AG04449 (cell line): ENCODE measurements at regions not wholly inside any gene's neighbourhood (a gene's known extent, or its start where the extent isn't known, plus 50 kb on each side); places are given as distances from the start of the nearest gene placed in this dataset.
"Not testable (repeated sequence)": the region's sequence is repeated elsewhere in the genome, so short reads cannot be mapped to it uniquely, and the experiment has no call there.

ENCODE experiments used
- CTCF ChIA-PET: fragments of 350-600 bp; formaldehyde crosslinking; extraction: SDS; loops from one replicate; lab custom pipeline; 2021; ENCODE audit warnings: antibody characterized with exemption; lab: Yijun Ruan, JAX
- POLR2A ChIA-PET: fragments of 400-600, 350-600 bp; formaldehyde crosslinking; extraction: SDS; loops from one replicate; lab custom pipeline; 2020; ENCODE audit warnings: antibody characterized with exemption, inconsistent platforms; lab: Yijun Ruan, JAX
- DNase-seq: peaks from one replicate; pipeline ENCODE4 v3.0.0-alpha.2; 2010; ENCODE audit warnings: low read depth, low spot score
- H3K4me3 ChIP-seq: 2 replicates; pipeline ENCODE4 v1.5.1; 2011; ENCODE audit warnings: low read depth, mild to moderate bottlenecking, control low read depth, low read length
- CTCF ChIP-seq: IDR thresholded peaks from one replicate; pipeline ENCODE4 v1.5.1; 2011; ENCODE audit warnings: mild to moderate bottlenecking, moderate library complexity, low read length, control low read depth, inconsistent platforms; ENCODE audit not compliant: insufficient read depth; ENCODE audit errors: missing control alignments

GRCh38 chr12:78269620-78270019 lies 438.9 kb downstream of the NAV3 start:
- no peak overlapping the region for H3K4me3 ChIP-seq
- DNase-seq, result no peak
- ChIA-PET POLR2A (no interaction called here), CTCF (no interaction called here)
- TF ChIP-seq CTCF, result no peak

- POLR2A ChIA-PET, result no interaction called here
- TF ChIP-seq CTCF, result no peak
- no peak overlapping the region for H3K4me3 ChIP-seq
- DNase-seq, result no peak
- CTCF ChIA-PET, result interaction anchor here (0.6 kb wide), 1 partner anchor 29 kb away, joined by 3 read pairs; no protein-coding TSS in a partner anchor
Measured at GRCh38 chr12:78271546-78271945, 440.9 kb downstream of the NAV3 start.

GRCh38 chr12:78275886-78276285 lies 445.2 kb downstream of the NAV3 start:
- no peak for TF ChIP-seq CTCF

GRCh38 chr12:78278706-78279190 lies 448.1 kb downstream of the NAV3 start:
- DNase-seq, result no peak
- no peak for TF ChIP-seq CTCF
- no peak overlapping the region for H3K4me3 ChIP-seq
- CTCF ChIA-PET, result no interaction called here
- POLR2A ChIA-PET, result no interaction called here

More at GRCh38 chr12:78275886-78276285, 445.2 kb downstream of the NAV3 start:
- H3K4me3 ChIP-seq, result no peak overlapping the region
- DNase-seq, result no peak
- ChIA-PET CTCF (no interaction called here), POLR2A (no interaction called here)

GRCh38 chr12:78279567-78279966 lies 448.9 kb downstream of the NAV3 start:
- POLR2A ChIA-PET, result no interaction called here
- no peak for TF ChIP-seq CTCF
- no peak overlapping the region for H3K4me3 ChIP-seq
- CTCF ChIA-PET, result no interaction called here
- no peak for DNase-seq

- DNase-seq, CTCF ChIA-PET, H3K4me3 ChIP-seq, POLR2A ChIA-PET: not testable (repeated sequence)
Measured at GRCh38 chr12:78281102-78281501, 450.4 kb downstream of the NAV3 start.

GRCh38 chr12:78284417-78284816 lies 453.7 kb downstream of the NAV3 start:
- POLR2A ChIA-PET, result no interaction called here
- CTCF ChIA-PET, result no interaction called here
- H3K4me3 ChIP-seq, result no peak overlapping the region
- DNase-seq, result no peak
- TF ChIP-seq CTCF, result no peak
